Brain microvascular endothelial cell (primary cell): ENCODE measurements at regions not wholly inside any gene's neighbourhood (a gene's known extent, or its start where the extent isn't known, plus 50 kb on each side); places are given as distances from the start of the nearest gene placed in this dataset.

Source experiments
- DNase-seq: peaks from one replicate; pipeline ENCODE4 v3.0.0-alpha.2; 2020
- H3K27ac ChIP-seq: fragments of 250-450 bp; sonication (Bioruptor Pico); 2 replicates; pipeline ENCODE4 v1.5.1; 2020; ENCODE audit warnings: mild to moderate bottlenecking, moderate library complexity
- H3K27me3 ChIP-seq: fragments of 250-450 bp; sonication (Bioruptor Pico); replicated peaks from 2 replicates; pipeline ENCODE4 v1.5.1; 2020; ENCODE audit warnings: mild to moderate bottlenecking
- H3K36me3 ChIP-seq: fragments of 250-450 bp; sonication (Bioruptor Pico); replicated peaks from 2 replicates; pipeline ENCODE4 v1.5.1; 2020; ENCODE audit warnings: mild to moderate bottlenecking
- H3K4me3 ChIP-seq: 2 replicates; pipeline ENCODE4 v1.5.1; 2011; ENCODE audit warnings: low read depth, mild to moderate bottlenecking, control low read depth, low read length, moderate library complexity
- CTCF ChIP-seq: IDR thresholded peaks from 2 replicates; pipeline ENCODE4 v1.5.1; 2011; ENCODE audit warnings: low read depth, mild to moderate bottlenecking, moderate library complexity, low read length, control low read depth, inconsistent platforms; ENCODE audit errors: missing control alignments
- in situ Hi-C: cut with HindIII; loops from 2 replicates; pipeline ENCODE4 v1.10.0; 2017; ENCODE audit warnings: low sequenced_read_pairs, low pct_ligation_motif_present

- in situ Hi-C loops: no loop called here
- Histone ChIP-seq H3K27me3 (no peaks in the 10 kb centered on the region), H3K27ac (no peak overlapping the region), H3K4me3 (no peak overlapping the region), H3K36me3 (no peaks in the 10 kb centered on the region)
- no peak for TF ChIP-seq CTCF
- no peak for DNase-seq
Observed at GRCh38 chr2:457262-457661, 169.4 kb upstream of the ALKAL2 start.

- no peak overlapping the region for H3K4me3 ChIP-seq
- H3K27ac ChIP-seq: no peak overlapping the region
- no peak for TF ChIP-seq CTCF
- H3K36me3 ChIP-seq: no peaks in the 10 kb centered on the region
- no peaks in the 10 kb centered on the region for H3K27me3 ChIP-seq
- in situ Hi-C loops: no loop called here
- no peak for DNase-seq
Observed at GRCh38 chr2:455913-456312, 168.0 kb upstream of the ALKAL2 start.

- in situ Hi-C loops: no loop called here
- no peak for TF ChIP-seq CTCF
- Histone ChIP-seq H3K27ac (no peak overlapping the region), H3K4me3 (no peak overlapping the region), H3K36me3 (no peaks in the 10 kb centered on the region), H3K27me3 (no peaks in the 10 kb centered on the region)
- DNase-seq: no peak
Observed at GRCh38 chr2:455015-455705, 167.3 kb upstream of the ALKAL2 start.

GRCh38 chr2:453132-453531 lies 165.2 kb upstream of the ALKAL2 start:
- Histone ChIP-seq H3K36me3 (no peaks in the 10 kb centered on the region), H3K27me3 (no peaks in the 10 kb centered on the region), H3K27ac (no peak overlapping the region), H3K4me3 (no peak overlapping the region)
- DNase-seq: no peak
- in situ Hi-C loops: no loop called here
- no peak for TF ChIP-seq CTCF

GRCh38 chr2:451495-451894 lies 163.6 kb upstream of the ALKAL2 start:
- no peak for DNase-seq
- in situ Hi-C loops: no loop called here
- H3K27ac ChIP-seq: no peak overlapping the region
- H3K4me3 ChIP-seq: no peak overlapping the region
- no peak for TF ChIP-seq CTCF
- H3K36me3 ChIP-seq: no peaks in the 10 kb centered on the region
- H3K27me3 ChIP-seq: no peaks in the 10 kb centered on the region
